HG02840 (cell line): ENCODE measurements at regions not wholly inside any gene's neighbourhood (a gene's known extent, or its start where the extent isn't known, plus 50 kb on each side); places are given as distances from the start of the nearest gene placed in this dataset.

ENCODE experiments used
- ATAC-seq: cut with Tn5 transposase; IDR thresholded peaks from one replicate; pipeline ENCODE4 v1.9.1; 2021; ENCODE audit warnings: mild to moderate bottlenecking, moderate library complexity, moderate number of reproducible peaks; ENCODE audit not compliant: unreplicated experiment, low FRiP score

DNA sequence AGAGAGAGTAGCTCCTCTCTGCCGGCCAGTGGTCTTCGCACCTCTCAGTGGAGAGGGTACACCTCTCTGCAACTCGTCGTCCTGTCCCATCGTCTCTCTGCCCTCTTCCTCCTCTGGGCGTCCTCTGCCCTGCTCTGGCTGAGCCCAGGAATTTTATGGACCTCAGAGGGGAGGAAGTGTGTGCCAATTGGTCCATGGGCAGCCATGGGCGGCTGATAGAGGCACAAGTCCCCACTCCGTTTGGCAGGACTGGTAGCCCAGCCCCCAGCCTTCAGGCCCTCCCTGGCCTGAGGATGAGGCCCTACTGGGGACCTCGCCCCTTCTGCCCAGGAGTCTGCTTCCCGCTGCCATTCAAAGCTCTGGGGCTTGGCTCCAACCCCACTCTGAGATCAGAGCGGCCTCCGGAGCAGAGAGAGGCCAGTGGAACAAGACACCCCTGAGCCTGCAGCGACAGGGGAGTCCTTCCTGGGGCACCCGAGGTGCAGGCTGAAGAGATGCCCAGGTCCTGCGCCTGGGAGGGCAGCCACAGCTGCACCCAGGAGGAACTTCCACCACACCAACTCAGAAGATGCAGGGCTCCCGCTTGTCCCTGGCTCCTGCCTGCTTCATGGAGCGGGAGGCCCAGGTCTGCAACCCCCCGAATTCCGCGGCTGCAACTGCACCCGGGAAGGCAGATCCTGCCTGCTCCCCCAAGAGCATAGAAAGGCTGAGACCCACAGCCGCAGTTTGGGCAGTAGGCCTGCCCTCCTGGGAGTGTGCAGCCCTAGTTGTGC lies 659.9 kb downstream of the KCNT2 start:
- ATAC-seq, result no peak

DNA sequence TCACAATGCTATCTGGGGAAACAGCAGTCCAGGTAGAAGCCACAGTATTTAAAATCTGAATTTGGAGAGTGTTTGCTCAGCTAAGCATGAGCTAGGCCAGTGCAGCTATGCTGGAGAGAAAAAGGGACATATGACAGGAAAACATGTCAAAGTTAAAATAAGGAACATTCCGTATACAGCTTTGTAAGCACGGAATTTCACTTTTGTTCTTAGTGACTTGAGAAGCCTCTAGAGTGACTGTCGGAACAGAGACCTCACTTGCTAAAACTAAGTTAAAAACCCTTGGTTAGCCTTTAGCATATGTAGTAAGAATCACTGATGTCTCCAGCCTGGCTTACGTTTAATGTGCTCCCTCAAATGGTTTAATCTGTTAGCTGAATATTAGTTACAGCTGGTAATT lies 661.7 kb downstream of the KCNT2 start:
- no peak for ATAC-seq

DNA sequence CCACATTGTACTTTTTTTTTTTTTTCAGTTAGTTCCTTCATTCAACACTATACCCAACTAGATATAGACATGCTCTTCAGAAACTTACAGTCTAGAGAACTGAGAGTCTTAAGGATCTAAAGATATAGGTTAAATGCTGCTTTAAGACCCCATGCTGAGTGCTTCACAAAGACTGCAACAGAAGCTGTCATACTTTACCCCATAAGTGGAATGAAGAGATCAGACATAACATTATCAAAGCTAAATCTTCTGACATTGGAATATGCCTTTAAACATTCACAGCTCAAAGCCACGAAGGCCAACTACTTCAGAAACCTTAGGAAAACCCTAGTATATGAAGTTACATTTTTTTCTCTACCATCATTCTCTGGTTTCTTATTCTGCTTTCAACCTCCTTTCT lies 666.4 kb downstream of the KCNT2 start:
- ATAC-seq, result no peak

DNA sequence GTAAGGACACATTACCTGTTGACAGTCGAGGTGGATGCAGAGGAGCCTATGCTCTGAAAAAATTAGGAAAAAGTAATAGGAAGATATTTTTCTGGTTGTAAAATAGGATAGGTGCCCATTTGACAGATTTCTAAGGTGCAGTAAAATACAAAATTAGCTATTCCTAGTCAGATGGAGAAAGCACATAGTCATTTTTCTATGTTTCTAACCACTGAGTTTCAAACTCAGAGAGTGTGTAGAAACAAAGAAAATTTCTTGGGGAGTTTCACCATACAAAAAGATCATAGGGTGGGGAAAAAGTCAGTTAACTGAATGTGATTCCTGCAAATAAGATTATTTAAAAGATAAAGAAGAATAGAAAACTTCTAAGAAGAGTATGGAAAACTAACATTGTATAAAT lies 666.9 kb downstream of the KCNT2 start:
- ATAC-seq, result no peak

DNA sequence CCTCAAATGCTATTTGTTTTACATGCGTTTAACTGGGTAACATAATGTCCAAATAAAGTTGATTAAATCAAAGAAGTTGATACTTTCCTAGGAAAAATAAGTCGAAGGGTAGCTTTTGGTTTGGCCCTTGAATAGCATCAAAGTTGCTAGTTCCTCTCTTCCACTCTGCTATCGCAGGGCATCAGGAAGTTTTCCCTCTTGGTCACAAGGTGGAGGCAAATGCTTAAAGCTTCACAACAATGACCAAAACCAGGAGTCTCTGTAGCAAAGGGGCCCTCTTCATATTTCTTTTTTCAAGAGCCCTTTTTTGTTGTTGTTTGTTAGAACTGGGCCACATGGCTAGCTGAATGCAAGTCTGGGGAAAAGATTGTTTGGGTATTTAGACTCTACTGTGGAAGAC lies 668.4 kb downstream of the KCNT2 start:
- no peak for ATAC-seq

DNA sequence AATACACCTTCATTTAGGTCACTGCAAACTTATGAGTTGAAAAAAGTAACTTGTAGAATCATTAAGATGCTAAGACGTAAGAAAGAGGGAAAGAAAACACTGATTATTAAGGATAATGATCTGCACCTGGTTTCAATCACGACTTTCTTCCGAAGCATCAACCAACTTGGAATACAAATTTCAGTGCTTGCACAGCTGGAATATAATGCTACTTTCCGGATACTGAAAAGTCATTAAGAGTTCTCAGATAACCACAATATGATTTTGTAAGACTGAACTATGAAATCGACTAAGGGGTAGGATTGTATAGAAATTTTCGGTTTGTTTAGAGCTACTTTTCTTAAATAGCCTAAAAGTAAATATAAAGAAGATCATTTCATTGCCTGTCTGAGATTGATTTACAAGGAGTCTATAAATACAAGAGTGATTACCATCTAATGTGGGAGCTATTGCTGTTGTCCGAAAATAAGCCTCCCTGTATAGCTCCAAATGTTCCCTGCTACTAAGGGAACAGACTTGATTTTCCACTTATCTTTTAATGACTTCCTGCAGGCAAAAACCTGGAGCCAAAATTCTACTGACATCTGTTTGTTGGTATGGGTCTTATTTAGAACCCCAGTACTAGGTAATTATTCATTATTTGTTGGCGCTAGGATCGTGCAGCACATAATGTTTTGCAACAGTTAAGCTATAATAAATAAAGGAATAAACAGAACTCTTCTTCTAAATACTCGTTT lies 673.3 kb downstream of the KCNT2 start:
- ATAC-seq, result no peak

DNA sequence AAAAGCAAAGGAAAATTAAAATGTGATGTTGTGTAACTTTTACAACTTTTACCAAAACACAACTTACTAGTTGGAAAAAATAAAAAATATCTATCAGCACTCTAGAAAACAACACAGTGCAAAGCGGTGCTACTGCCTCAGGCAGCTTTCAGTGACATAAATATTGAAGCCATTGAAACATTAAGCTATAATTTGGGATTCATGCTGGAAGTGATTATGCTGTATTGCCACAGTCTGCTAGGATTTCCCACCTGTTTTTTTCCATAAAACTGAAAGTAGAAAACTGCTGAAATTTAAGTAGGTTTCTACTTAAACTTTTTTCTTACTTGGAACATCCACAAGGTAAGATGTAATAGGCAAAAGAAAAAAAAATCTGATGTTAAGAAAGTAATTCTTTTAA lies 674.4 kb downstream of the KCNT2 start:
- ATAC-seq, result no peak

DNA sequence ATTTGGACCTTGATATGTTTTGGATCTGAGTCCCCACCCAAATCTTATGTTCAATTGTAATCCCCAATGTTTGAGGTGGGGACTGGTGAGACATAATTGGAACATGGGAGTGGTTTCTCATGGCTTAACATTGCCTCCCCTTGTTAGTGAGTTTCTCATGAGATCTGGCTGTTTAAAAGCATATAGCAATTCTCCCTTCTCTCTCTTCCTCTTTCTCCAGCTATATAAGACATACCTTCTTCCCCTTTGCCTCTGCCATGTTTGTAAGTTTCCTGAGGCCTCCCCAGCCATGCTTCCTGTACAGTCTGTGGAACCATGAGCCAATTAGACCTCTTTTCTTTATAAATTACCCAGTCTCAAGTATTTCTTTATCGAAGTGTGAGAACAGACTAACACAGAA lies 692.4 kb downstream of the KCNT2 start:
- no peak for ATAC-seq

DNA sequence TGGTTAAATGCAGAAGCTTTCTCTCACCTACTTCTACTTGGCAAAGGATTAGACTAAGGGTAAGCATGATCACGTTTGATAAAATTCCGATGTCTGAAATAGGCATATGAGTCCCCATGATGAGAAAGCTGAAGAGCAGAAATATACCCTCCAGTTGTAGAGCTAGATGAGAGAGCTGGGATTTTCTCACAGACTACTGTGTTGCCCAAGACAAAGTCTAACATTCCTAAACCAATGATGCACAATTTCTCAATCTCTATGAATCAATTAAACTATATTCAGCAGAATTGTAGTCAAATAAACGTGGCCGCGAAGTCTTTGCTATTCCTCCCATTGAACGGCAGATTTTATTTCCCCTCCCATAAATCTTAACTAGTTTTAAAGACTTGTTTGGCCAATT lies 699.2 kb downstream of the KCNT2 start:
- no peak for ATAC-seq

DNA sequence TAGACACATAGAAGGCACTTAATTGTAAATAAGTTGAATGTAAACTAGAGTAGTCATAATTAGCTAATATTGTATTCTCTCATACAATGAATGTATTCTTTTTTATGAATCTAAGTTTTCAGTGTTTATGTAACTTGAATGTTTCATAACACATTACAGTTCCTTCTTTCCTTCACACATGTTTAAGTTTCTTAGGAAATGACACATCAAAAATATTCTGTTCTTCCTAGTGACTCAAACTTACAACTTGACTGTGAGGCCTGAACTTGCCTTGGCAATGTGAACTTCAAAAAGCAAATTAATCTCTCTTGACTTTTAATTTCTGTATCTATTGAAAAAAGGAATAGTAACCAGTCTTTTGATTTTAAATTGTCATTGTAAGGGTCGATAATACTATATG lies 700.1 kb downstream of the KCNT2 start:
- ATAC-seq, result no peak

DNA sequence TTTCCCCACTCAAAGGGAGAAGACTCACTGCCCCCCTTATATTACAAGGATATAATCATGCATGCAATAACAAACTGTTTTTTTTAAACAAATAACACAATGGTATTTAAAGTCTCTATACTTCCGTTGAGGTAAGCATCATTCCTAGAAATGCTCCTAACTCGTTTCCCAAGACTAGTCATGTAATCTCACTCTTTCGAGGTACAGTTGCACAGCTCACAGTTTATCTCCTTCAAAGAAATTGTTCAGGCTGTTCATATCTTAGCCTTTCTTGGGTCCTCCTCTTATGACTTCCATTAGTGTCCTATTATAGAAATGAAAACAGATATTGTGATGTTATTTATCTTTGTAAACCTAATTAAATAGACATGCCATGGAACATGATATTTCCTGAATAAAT lies 705.0 kb downstream of the KCNT2 start:
- no peak for ATAC-seq

DNA sequence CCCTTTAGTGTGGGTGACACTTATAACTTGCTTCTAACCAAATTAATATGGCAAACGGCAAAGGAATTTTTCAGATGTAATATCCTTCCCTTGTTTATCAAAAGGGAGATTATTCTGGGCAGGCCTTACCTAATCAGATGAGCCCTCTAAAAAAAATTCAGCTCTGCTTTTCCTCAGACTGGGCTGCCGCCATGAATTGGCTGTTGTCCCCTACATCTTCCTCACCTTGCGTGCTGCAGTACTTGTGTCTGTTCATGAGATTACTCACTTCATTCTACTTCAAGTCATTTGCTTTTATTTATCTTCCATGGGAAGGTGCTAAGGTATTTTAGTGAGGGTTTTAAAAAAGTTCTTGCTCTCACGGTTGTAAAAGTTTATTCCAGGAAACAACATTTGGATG lies 705.5 kb downstream of the KCNT2 start:
- no peak for ATAC-seq

DNA sequence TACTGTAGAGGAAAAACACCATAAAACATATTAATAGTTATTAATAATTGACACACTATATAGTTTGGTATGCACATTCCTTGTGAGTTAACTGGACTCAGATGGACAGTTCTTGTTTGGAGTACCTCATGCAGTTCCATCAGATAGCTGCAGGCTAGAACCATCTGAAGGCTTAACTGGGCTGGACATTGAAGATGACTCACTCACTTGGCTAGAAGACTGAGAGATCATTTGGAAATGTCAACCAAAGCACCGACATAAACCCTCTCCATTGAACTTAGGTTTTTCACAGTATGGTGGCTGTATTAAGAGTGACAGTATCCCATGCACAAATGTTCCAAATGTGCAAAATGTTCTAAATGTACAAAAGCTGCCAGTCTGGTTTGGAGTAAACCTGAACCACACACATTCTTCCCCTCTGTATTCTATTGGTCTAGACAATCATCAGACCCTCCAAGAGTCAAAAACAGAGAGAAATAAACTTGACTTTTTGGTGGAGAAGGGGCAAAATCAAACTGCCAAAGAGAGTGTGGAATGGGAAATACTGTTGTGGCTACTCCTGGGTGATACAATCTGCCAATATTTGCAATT lies 708.4 kb downstream of the KCNT2 start:
- no peak for ATAC-seq

DNA sequence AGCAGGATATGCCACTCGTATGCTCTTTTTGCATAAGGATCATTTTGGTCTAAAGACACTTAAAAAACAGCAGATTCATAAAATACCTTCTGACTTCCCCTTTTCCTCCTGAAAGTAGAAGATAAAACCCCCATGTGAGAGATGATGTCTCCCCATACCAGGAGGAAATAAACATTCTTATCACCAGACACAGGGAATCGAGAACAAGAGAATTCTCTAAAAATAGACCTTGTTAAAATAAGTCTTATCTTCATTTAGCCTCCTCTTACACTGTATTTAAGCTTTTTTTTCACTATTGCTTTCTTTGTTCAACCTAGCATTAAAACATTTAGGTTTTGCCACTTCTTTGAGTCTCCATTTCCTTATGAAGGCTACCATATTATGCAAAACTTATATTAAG lies 709.3 kb downstream of the KCNT2 start:
- no peak for ATAC-seq

DNA sequence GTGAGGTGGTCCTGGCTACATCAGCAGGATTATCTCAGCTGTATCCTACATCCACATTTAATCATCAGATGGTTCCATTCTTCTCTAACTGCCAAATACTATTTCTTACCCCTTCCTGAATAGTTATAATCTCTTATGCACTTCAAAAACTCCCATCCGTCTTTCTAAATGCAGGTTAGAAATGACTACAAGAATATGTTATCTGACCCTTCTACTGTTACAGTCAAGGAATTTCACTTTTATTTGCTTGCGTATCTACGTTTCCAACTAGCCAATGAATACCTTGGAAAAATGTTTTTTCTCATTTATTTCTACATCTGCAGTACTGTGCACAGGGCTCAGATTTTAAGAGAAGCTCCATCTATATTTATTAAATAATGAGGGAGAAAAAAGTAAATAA lies 709.9 kb downstream of the KCNT2 start:
- no peak for ATAC-seq

DNA sequence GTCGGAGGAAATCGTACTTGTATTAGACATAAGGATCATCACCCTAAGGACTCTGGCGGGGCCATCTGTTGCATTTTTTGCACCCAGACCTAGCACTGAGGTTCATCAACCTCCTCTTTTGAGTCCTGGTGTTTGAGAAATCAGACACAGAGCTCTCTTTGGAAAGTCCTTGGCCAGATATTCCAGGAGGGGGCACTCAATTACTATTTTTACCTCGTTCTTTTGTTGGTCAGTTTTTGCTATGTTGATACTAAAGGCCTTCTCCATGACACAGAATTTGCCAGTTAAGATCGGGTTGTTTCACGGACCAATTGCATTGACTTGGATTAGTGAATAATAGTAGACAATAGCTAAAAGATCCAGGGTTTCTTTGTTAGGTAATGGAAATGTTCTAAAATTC lies 711.2 kb downstream of the KCNT2 start:
- ATAC-seq, result no peak

DNA sequence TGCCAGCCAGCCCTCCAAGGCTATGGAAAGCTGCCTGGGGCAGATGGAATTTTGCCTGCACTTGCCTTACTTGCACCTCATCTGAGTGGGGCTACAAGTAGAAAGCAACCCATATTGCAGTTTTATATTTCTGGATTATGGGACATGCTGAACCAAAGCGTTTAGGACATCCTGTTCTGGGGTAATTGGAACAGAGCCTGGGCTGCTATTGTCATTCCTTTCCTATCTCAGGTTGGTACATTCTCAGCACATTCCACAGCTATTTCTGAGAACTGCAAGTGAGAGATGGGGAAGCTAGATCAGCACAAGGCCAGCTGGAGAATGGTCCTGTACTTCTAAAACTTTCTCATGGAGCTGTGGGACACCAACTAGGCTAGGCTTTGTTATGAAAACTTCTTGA lies 713.8 kb downstream of the KCNT2 start:
- ATAC-seq, result no peak

DNA sequence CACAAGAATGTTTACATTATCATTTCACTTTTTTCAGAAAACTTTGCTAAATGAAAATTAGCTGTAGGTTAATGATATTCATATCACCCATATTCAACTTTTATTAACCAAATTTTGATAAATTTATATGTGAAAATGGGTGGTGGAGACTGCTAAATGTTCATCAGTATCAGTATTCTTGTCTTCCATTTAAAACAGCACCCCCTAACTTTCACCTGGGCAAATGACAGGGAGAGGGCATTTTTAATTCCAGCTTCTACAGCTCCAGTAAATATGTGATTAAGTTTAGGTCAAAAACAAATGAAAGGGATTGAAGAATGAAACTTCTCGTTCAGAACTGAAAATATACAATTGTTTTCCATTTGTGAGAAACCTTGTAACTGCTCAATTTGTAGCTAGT lies 722.2 kb downstream of the KCNT2 start:
- no peak for ATAC-seq

DNA sequence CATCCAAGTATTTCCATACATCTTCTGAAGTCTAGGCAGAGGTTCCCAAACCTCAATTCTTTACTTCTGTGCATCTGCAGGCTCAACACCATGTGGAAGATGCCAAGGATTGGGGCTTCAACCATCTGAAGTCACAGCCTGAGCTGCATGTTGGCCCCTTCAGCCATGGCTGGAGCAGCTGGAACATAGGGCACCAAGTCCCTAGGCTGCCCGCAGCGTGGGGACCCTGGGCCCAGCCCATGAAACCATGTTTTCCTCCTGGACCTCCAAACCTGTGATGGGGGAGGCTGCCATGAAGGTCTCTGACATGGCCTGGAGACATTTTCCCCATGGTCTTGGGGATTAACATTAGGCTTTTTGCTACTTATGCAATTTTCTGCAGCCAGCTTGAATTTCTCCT lies 729.8 kb downstream of the KCNT2 start:
- ATAC-seq, result no peak

DNA sequence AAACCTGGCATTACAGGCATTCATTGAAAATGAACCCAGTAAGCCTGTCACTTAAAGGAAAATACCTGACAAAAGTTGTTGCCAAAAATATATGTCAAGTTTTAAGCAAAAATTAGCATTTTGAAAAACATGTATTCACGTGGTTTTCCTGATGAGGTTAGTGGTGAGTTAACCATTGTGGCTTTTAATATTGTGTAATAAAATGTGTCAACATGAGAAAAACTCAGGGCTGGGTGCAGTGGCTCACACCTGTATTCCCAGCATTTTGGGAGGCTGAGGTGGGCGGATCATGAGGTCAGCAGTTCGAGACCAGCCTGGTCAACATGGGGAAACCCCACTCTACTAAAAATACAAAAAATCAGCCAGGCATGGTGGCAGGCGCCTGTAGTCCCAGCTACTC lies 731.4 kb downstream of the KCNT2 start:
- no peak for ATAC-seq

DNA sequence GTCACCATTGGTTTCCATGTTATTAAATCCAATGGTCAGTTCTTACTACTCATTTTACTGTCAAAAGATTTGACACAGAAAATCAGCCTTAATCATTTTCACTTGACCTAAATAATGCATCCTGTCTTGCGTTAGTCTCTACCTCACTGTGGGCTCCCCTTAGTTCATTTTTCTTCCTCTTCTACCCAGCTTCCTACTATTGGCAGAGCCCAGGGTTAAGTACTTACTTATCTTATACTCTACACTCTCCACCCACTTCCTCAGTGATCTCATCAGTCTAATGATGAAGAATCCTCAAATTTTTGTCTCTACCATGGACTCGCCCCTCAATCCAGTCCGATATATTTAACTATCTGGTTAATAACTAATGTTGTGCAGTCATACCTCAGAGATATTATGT lies 735.9 kb downstream of the KCNT2 start:
- ATAC-seq, result no peak

DNA sequence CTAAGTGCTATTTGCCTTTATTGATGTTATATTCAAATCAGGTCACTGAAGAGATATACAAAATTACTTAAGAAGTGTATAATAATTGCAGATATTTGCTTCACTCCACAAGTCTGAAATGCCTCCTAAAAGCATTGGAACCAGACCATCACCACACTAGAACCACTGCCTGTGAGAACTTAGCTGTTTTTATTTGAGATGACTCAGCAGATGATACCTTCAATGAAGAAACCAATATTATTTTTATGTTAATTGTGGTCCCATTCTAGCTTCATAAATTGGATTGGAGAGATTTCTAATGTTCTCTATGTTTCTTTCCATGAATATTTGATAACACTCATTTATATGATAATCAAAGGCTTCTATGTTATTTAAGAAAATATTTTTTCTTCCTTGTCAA lies 740.6 kb downstream of the KCNT2 start:
- ATAC-seq, result no peak
